Urinary bladder (tissue), 3 donors: ENCODE measurements at regions not wholly inside any gene's neighbourhood (a gene's known extent, or its start where the extent isn't known, plus 50 kb on each side); places are given as distances from the start of the nearest gene placed in this dataset.
"Not testable (repeated sequence)": the region's sequence is repeated elsewhere in the genome, so short reads cannot be mapped to it uniquely, and the experiment has no call there.

Experiments
- DNase-seq: peaks from one replicate; pipeline ENCODE4 v3.0.0-alpha.2; 2015; ENCODE audit errors: extremely low spot score
- H3K27ac ChIP-seq: one replicate; pipeline ENCODE4 v1.5.1; 2013; ENCODE audit warnings: low read depth, mild to moderate bottlenecking, moderate library complexity
- H3K36me3 ChIP-seq: one replicate; pipeline ENCODE4 v1.6.1; 2013; ENCODE audit warnings: mild to moderate bottlenecking, moderate library complexity; ENCODE audit not compliant: insufficient read depth
- H3K4me1 ChIP-seq: one replicate; pipeline ENCODE4 v1.6.1; 2013; ENCODE audit warnings: mild to moderate bottlenecking, moderate library complexity; ENCODE audit not compliant: insufficient read depth
- H3K4me3 ChIP-seq: one replicate; pipeline ENCODE4 v1.5.1; 2013; ENCODE audit warnings: low read depth, low read length
- WGBS: extraction: QIAGEN DNeasy Blood & Tissue Kit; methylation state at CpG from one replicate; pipeline ENCODE4 v1.1.7; 2013; 5-methylcytosine and 5-hydroxymethylcytosine counted together
- donor health status: healthy with polysubstance abuse.
- donor health status: healthy.

DNA sequence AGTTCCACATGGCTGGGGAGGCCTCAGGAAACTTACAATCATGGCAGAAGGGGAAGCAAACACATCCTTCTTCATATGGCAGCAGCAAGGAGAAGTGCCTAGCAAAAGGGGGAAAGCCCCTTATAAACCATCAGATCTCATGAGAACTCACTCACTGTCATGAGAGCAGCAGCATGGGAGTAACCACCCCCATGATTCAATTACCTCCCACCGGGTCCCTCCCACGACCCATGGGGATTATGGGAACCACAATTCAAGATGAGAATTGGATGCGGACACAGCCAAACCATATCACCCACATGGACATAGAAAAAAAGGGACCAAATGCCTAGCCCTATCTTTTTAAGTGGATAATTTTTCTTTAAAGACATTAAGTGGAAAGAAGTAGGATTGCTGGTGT is 350.7 kb downstream of the BCL11B start:
- H3K4me1 ChIP-seq, H3K27ac ChIP-seq, H3K4me3 ChIP-seq, DNase-seq, H3K36me3 ChIP-seq: not testable (repeated sequence)
- WGBS = 90% methylated on average over 3 of the region's 3 CpGs

DNA sequence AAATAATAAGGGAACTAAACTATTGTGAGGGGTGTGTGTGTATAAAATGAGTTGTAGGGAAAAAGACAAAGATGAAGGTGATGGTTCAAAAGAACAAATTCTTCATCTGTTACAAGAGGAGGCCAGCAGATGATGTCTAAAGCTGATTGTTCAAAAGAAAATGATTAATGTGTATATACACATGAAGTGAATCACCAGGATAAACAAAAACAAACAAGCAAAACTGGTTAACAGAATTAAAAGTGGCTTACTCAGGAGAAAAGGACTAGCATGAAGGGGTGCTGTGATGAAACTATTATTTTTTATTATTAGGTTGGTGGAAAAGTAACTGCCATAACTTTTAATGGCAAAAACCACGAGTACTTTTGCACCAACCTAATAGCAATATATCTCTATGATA is 348.4 kb downstream of the BCL11B start:
- no peaks in the 10 kb centered on the region for H3K36me3 ChIP-seq
- no peak for DNase-seq
- H3K4me1 ChIP-seq = no peaks in the 10 kb centered on the region
- WGBS = 86% methylated on average over 1 of the region's 1 CpG
- no peak overlapping the region for H3K4me3 ChIP-seq
- no peak overlapping the region for H3K27ac ChIP-seq

DNA sequence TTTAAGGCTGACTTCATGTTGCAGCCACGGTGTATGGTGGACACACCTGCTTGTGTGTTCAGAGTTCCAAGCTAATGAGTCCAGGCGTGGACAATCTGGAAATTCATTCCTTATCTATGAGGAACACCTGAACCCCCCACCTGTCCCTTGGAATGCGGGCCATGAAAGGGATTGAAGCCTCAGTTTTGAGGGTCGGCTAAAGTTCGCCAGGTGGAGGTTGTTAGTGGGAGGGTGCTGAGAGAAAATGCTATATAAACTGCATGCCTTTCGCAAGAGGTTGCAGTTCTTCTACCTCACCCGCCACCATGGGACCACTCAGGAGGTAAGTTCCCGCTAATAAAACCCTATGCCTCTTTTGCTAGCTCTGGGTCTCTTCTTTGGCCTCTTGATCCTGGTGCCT is 348.0 kb downstream of the BCL11B start:
- Histone ChIP-seq H3K27ac (no peak overlapping the region), H3K36me3 (no peaks in the 10 kb centered on the region), H3K4me3 (no peak overlapping the region), H3K4me1 (no peaks in the 10 kb centered on the region)
- 89% methylated on average over 8 of the region's 8 CpGs for WGBS
- DNase-seq = no peak

DNA sequence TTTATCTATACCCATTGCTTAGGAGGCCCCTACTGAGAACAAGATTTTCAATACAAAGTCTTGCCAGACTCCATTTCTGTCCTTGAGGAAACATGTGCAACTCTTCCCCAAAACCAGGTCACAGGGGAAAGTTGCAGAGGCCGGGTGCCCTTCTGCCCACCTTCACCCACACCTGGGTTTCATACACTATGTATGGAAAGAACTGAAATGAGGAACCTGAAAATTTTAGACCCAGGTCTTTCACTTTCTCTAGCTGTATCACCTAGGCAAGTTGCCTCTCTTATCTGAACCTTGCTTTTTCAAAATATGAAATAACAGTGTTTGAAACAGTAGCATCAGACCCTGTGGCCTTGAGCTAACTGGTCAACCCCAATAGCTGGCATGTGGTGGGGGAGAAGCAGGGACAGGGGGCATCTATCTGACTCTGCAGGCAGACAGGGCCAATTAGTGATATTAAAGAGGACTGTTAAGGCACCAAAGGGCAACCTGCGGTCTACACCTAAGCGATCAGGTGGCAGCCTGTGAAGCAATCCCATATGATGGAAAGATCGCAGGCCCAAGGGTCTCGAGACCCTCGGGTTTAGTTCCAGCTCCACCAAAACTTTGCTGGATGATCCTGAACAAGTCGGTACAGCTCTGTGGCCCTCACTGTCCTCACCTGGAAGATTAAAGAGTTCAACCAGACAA is 346.5 kb downstream of the BCL11B start:
- no peak for DNase-seq
- H3K27ac ChIP-seq = no peak overlapping the region
- 93% methylated on average over 7 of the region's 7 CpGs for WGBS

DNA sequence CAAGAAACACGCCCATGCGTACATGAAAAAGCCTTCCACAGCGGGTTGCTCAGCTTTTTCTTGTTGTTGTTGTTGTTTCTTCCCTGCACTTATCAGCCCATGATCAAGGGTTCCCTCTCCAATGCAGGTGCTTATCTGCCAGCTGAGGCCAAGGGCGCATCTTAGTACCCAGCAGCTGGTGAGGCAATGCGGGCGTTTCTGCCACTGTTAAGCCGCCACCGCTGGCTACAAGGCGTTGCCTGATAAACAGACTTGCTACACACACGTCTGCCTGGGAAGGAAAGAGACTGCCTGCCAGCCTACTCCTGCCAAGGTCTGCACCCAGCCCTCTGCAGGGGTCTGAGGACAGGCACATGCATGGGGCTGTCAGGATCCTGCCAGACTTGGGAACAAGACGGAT is 345.9 kb downstream of the BCL11B start:
- DNase-seq = no peak
- WGBS = 75% methylated on average over 11 of the region's 11 CpGs

More for the DNA sequence above, 346.5 kb downstream of the BCL11B start:
- H3K4me3 ChIP-seq = no peak overlapping the region
- H3K4me1 ChIP-seq = no peaks in the 10 kb centered on the region
- no peaks in the 10 kb centered on the region for H3K36me3 ChIP-seq

DNA sequence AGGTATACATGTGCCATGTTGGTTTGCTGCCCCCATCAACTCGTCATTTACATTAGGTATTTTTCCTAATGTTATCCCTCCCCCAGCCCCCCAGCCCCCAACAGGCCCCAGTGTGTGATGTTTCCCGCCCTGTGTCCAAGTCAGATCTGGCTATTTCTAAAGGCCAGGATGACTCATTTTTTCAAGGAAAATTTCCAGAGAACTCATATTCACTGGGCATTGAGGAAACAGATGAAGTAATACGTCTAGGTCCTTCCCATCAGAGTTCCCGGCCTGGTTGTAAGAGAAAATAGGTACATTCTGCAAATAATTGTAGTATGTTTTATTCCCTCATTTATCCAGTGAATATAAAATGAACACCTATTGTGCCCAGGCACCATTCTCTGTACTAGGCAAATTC is 345.2 kb downstream of the BCL11B start:
- no peaks in the 10 kb centered on the region for H3K4me1 ChIP-seq
- H3K36me3 ChIP-seq = no peaks in the 10 kb centered on the region
- no peak for DNase-seq
- H3K4me3 ChIP-seq = no peak overlapping the region
- 48% methylated on average over 4 of the region's 4 CpGs for WGBS
- H3K27ac ChIP-seq = no peak overlapping the region

More for the DNA sequence above, 345.9 kb downstream of the BCL11B start:
- no peaks in the 10 kb centered on the region for H3K36me3 ChIP-seq
- no peaks in the 10 kb centered on the region for H3K4me1 ChIP-seq
- no peak overlapping the region for H3K27ac ChIP-seq
- H3K4me3 ChIP-seq = no peak overlapping the region

DNA sequence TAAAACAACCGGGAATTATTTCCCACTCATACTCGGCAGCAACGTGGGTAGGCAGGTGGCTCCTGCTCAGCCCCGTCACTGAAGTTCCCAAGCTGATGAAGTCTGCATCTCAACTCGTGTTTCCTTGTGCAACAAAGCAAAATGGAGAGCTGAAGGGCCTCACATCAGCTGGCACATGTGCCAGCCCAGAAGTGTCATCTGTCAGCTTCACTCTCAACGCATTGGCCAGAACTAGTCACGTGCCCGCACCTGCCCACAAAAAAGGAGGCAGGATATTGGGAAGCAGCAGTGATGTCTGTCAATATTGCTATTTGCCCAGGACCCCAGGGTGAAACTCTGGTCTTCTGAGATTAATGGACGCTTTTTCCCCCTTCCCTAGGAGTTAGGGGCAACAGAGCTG is 344.0 kb downstream of the BCL11B start:
- Histone ChIP-seq H3K36me3 (no peaks in the 10 kb centered on the region), H3K4me1 (no peaks in the 10 kb centered on the region), H3K4me3 (no peak overlapping the region), H3K27ac (no peak overlapping the region)
- WGBS = 90% methylated on average over 9 of the region's 9 CpGs
- no peak for DNase-seq

DNA sequence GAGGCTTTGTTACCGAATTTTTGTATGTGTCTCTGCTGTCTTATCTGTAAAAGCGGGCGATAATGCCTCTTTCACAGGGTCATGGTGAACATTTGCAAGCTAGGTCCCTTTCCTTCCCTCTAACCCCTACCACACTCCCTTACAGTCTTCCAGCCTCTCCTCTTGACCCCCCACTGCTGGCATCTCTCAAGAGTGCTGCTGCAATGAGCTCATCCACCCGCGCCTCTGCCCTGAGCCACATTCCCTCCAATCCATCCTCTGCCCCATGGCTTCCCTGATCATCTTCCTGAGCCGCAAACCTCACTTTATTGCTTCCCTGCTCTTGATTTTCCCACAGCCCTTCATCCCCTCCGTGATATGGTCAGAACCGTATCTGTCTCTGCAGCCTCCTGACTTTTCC is 343.6 kb downstream of the BCL11B start:
- no peaks in the 10 kb centered on the region for H3K36me3 ChIP-seq
- no peaks in the 10 kb centered on the region for H3K4me1 ChIP-seq
- DNase-seq = no peak
- no peak overlapping the region for H3K27ac ChIP-seq
- WGBS = 72% methylated on average over 8 of the region's 8 CpGs
- H3K4me3 ChIP-seq = no peak overlapping the region

DNA sequence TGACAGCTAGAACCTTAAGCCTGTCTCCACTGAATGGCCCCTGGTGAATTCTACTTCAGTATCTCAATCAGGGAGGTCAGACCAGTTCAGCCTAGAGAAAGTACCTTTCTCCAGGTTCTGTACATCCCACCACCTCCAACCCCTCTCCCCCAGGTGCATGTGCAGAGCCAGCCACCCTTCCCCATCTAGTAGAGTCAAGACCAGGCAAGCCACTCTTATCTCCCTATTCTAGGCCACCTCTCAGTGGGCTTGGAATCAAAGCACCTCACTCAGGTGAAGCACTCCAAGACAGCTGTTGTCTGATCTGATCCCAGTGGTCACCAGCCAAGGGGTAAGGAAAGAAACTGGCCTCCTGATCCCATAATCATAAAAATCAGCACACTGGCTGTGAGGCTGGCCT is 340.9 kb downstream of the BCL11B start:
- Histone ChIP-seq H3K4me1 (no peaks in the 10 kb centered on the region), H3K36me3 (no peaks in the 10 kb centered on the region), H3K27ac (no peak overlapping the region), H3K4me3 (no peak overlapping the region)
- DNase-seq = no peak

DNA sequence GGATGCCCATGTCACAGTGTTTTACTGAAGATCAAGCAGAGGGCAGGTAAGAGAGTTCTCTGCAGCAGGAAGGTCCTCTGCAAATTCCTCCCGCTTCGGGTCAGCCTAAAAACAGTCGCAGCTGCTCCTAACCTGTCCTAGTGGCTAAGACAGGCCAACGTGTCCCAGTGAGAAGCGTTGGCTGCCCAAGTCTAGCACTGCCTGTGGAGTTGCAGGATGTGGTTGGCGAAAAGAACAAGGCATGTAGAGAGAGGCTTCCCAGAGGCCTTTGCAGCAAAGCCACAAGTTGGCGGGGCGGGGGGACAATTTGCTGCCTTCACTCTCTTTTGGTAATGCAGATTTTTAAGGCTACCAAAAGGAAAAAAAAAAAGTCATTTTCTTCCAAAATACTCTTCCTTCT is 340.1 kb downstream of the BCL11B start:
- Histone ChIP-seq H3K36me3 (no peaks in the 10 kb centered on the region), H3K4me1 (no peaks in the 10 kb centered on the region), H3K27ac (no peak overlapping the region), H3K4me3 (no peak overlapping the region)
- 87% methylated on average over 8 of the region's 8 CpGs for WGBS
- no peak for DNase-seq

DNA sequence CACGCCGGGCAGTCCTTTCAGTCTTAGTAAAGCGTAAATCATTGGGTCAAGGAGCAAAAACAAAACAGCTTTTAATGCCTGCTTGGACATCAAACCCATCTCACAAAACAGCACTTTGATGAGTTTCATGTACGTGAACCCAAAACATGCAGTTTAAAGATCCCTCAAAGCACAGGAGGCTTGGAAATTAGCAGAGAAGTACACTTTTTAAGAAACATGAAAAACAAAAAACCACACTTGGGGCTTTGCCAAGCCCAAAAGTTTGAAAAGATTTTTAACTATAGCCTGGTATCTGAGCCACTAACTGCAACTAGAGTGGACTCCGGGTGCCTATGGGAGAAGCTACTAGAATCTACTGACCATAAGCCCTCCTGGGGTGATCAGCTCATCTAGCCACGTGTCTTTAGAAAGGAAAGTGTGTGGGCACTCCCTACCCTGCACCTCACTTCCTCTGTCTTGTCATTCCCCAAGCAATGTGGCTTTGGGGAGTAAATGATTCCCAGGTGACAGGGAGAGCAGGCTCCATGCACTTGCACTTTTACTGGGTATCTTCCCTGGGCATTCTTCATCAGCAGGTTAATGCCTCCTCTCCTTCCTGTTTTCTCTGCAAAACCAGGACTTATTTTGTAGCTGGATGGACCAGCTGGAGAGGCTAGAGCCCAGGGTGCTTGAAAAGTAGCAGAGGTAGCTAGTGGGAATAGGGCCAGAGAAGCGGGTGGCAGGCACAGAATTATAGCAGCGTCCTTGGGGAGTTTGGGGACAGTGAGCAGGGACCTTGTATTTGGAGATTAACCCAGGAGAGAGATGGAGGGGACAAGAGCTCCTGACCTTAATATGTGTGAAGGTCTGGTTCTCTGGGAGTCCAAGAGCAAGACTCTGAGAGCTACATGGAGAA is 339.3 kb downstream of the BCL11B start:
- WGBS = 64% methylated on average over 8 of the region's 8 CpGs
- Histone ChIP-seq H3K4me1 (no peaks in the 10 kb centered on the region), H3K4me3 (no peak overlapping the region), H3K36me3 (no peaks in the 10 kb centered on the region), H3K27ac (no peak overlapping the region)
- DNase-seq = no peak

DNA sequence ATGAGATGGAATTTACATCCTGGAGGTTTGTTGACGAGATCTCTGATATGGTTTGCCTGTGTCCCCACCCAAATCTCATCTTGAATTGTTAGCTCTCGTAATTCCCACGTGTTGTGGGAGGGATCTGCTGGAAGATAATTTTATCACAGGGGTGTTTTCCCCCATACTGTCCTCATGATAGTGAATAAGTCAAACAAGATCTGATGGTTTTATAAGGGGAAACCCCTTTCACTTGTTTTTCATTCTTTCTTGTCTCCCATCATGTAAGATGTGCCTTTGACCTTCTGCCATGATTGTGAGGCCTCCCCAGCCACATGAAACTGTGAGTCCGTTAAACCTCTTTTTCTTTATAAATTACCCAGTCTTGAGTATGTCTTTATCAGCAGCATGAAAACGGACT is 337.4 kb downstream of the BCL11B start:
- not testable (repeated sequence) for H3K36me3 ChIP-seq, DNase-seq, H3K27ac ChIP-seq, H3K4me3 ChIP-seq, H3K4me1 ChIP-seq
- WGBS = 85% methylated on average over 5 of the region's 5 CpGs

DNA sequence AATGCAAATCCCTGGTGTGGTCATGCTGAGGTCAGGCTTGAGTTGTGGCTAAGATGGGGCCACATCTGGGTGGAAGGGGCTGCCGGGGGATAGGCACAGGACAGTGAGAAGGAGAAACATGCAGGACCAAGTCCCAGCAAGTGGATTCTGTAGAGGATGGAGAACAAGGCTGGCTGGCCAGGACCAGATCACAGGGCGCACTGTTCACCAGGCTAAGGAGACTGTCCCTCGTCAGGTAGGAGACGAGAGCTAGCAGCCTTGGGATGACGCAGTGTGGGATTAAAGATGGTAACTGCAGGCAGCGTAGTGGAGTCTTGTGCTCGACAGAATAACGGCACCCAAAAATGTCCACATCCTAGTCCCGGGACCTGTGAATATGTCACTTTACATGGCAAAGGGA is 336.1 kb downstream of the BCL11B start:
- 97% methylated on average over 9 of the region's 9 CpGs for WGBS
- H3K27ac ChIP-seq = no peak overlapping the region
- no peak for DNase-seq
- H3K4me1 ChIP-seq = no peaks in the 10 kb centered on the region
- no peak overlapping the region for H3K4me3 ChIP-seq
- no peaks in the 10 kb centered on the region for H3K36me3 ChIP-seq

DNA sequence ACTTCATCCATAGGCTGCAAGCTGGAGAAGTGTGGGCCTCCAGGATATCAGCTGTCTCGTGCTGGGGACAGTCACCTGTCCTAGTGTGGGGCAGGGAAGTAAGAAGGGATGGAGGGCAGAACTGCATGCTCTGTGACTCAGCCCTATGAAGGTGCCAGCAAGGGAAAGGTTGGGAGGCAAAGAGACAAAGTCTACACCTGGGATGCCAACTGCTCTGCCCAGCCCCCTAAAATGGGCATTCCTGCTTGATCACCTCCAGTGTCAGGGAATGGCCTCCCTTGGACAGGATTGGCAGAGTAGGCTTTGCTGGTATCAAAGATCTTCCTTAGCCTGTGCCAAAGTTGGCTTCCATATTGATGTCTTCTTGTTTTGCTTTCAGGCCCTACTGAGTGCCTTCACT is 335.0 kb downstream of the BCL11B start:
- 88% methylated on average over 1 of the region's 1 CpG for WGBS
- DNase-seq = no peak
- Histone ChIP-seq H3K4me1 (no peaks in the 10 kb centered on the region), H3K27ac (no peak overlapping the region), H3K36me3 (no peaks in the 10 kb centered on the region), H3K4me3 (no peak overlapping the region)
